SIG-M5 treated with dmso at 0.1 percent for 504 hours (cell line): ENCODE measurements at regions not wholly inside any gene's neighbourhood (a gene's known extent, or its start where the extent isn't known, plus 50 kb on each side); places are given as distances from the start of the nearest gene placed in this dataset.
"Not testable (repeated sequence)": the region's sequence is repeated elsewhere in the genome, so short reads cannot be mapped to it uniquely, and the experiment has no call there.

ENCODE experiments used
- DNase-seq: peaks from one replicate; lab custom pipeline; 2025; ENCODE audit not compliant: unreplicated experiment; lab: John Stamatoyannopoulos, UW

- DNase-seq = no peak
Measured at GRCh38 chr3:103937094-103937493, 1429.6 kb upstream of the ALCAM start.

- DNase-seq = no peak
Measured at GRCh38 chr3:103947062-103947461, 1419.6 kb upstream of the ALCAM start.

GRCh38 chr3:103949693-103950092 is 1417.0 kb upstream of the ALCAM start:
- DNase-seq = no peak

GRCh38 chr3:103950676-103951075 is 1416.0 kb upstream of the ALCAM start:
- DNase-seq = no peak

GRCh38 chr3:103953796-103954195 is 1412.9 kb upstream of the ALCAM start:
- DNase-seq = no peak

- no peak for DNase-seq
Measured at GRCh38 chr3:103960819-103961218, 1405.9 kb upstream of the ALCAM start.

GRCh38 chr3:103963599-103963998 is 1403.1 kb upstream of the ALCAM start:
- DNase-seq = no peak

GRCh38 chr3:103965764-103966163 is 1400.9 kb upstream of the ALCAM start:
- no peak for DNase-seq

- DNase-seq = no peak
Measured at GRCh38 chr3:103966749-103967148, 1400.0 kb upstream of the ALCAM start.

GRCh38 chr3:103968131-103968530 is 1398.6 kb upstream of the ALCAM start:
- no peak for DNase-seq

GRCh38 chr3:103968751-103969150 is 1398.0 kb upstream of the ALCAM start:
- peak; percentile 24 for DNase-seq

- no peak for DNase-seq
Measured at GRCh38 chr3:103976931-103977339, 1389.8 kb upstream of the ALCAM start.

- no peak for DNase-seq
Measured at GRCh38 chr3:103977417-103977816, 1389.3 kb upstream of the ALCAM start.

GRCh38 chr3:103991461-103992115 is 1375.1 kb upstream of the ALCAM start:
- peak; percentile 37 for DNase-seq

- DNase-seq = no peak
Measured at GRCh38 chr3:103992469-103992868, 1374.2 kb upstream of the ALCAM start.

GRCh38 chr3:104004956-104005355 is 1361.8 kb upstream of the ALCAM start:
- DNase-seq = no peak

GRCh38 chr3:104005815-104006214 is 1360.9 kb upstream of the ALCAM start:
- DNase-seq = peak; percentile 15

GRCh38 chr3:104018541-104018940 is 1348.2 kb upstream of the ALCAM start:
- no peak for DNase-seq

- no peak for DNase-seq
Measured at GRCh38 chr3:104031598-104031997, 1335.1 kb upstream of the ALCAM start.

GRCh38 chr3:104032283-104032682 is 1334.4 kb upstream of the ALCAM start:
- DNase-seq = no peak

- DNase-seq = peak; percentile 84
Measured at GRCh38 chr3:104040896-104041295, 1325.8 kb upstream of the ALCAM start.

- not testable (repeated sequence) for DNase-seq
Measured at GRCh38 chr3:104043001-104043543, 1323.6 kb upstream of the ALCAM start.

GRCh38 chr3:104044002-104044401 is 1322.7 kb upstream of the ALCAM start:
- no peak for DNase-seq
